K562 (cell line): ENCODE measurements at regions not wholly inside any gene's neighbourhood (a gene's known extent, or its start where the extent isn't known, plus 50 kb on each side); places are given as distances from the start of the nearest gene placed in this dataset.
A peak's percentile ranks its signal among the peaks of the same experiment; 100 is the strongest.

ENCODE experiments used
- ATAC-seq: fragments of 200-7000 bp; cut with Tn5 transposase; 3 replicates; pipeline ENCODE4 v1.9.1; 2020; ENCODE audit warnings: moderate library complexity
- BruUV-seq: library from RNA; stranded (reverse); fragments of 400-500 nt; replicated peaks from 2 replicates; lab custom pipeline; 2021; lab: Mats Ljungman, UMichigan
- CTCF ChIA-PET: fragments of 300-600 bp; formaldehyde crosslinking; extraction: SDS; loops from one replicate; lab custom pipeline; 2021; ENCODE audit warnings: low intra/inter-chr PET ratio; lab: Yijun Ruan, JAX
- POLR2A ChIA-PET: fragments of 300-600, 350-650 bp; sonication (Branson Sonifier 250); formaldehyde crosslinking; extraction: SDS; loops from one replicate; lab custom pipeline; 2021; ENCODE audit warnings: antibody characterized with exemption, inconsistent platforms; lab: Yijun Ruan, JAX
- DNase-seq, 4 experiments: peaks; one replicate each; pipeline versions ENCODE4 v3.0.0 to v3.0.0-alpha.2; 2011 to 2018; ENCODE audit warnings: low spot score in 3 of 4, mixed read lengths in 3 of 4; ENCODE audit errors: extremely low read depth in 1 of 4
- FAIRE-seq: peaks from 2 replicates; lab custom pipeline; 2011; peaks lifted over from hg19 to GRCh38; lab: Jason Lieb, UNC
- H2AFZ ChIP-seq: 2 replicates; pipeline ENCODE4 v1.6.0; 2011; ENCODE audit warnings: low read depth, low read length, control low read depth, inconsistent platforms
- H3K27ac ChIP-seq: fragments of 200-600 bp; 3 replicates; pipeline ENCODE4 v1.8.0; 2011; ENCODE audit warnings: low read depth, mild to moderate bottlenecking, control low read depth, inconsistent platforms, low read length, moderate library complexity, mixed read lengths; ENCODE audit errors: extremely low read depth
- H3K27me3 ChIP-seq, 2 experiments: fragments of 300-600 bp in 1 of 2; 2 replicates in 1 of 2; 3 replicates in 1 of 2; pipeline versions ENCODE4 v1.6.0 to v1.8.0; 2011; ENCODE audit warnings: inconsistent platforms in 2 of 2, low read length in 2 of 2, mild to moderate bottlenecking in 1 of 2, mixed read lengths in 1 of 2, moderate library complexity in 1 of 2; ENCODE audit not compliant: control insufficient read depth in 2 of 2, insufficient read depth in 2 of 2
- H3K36me3 ChIP-seq: fragments of 300-600 bp; 3 replicates; pipeline ENCODE4 v1.8.0; 2011; ENCODE audit warnings: mild to moderate bottlenecking, low read length, inconsistent platforms; ENCODE audit not compliant: control insufficient read depth, insufficient read depth
- H3K4me1 ChIP-seq, 2 experiments: fragments of 200-600 bp in 1 of 2; replicated peaks in 1 of 2; 2 replicates in 1 of 2; 3 replicates in 1 of 2; pipeline versions ENCODE4 v1.5.1 to v1.8.0; 2011; ENCODE audit warnings: inconsistent platforms in 2 of 2, low read length in 2 of 2, mild to moderate bottlenecking in 1 of 2, mixed read lengths in 1 of 2, moderate library complexity in 1 of 2; ENCODE audit not compliant: control insufficient read depth in 2 of 2, insufficient read depth in 2 of 2
- H3K4me2 ChIP-seq: 2 replicates; pipeline ENCODE4 v1.6.1; 2011; ENCODE audit warnings: low read length, control low read depth, inconsistent platforms, mixed read lengths; ENCODE audit not compliant: insufficient read depth
- H3K4me3 ChIP-seq: fragments of 200-600 bp; sonication (generic), shearing (Covaris generic); 2 replicates; pipeline ENCODE4 v1.5.1; 2016; ENCODE audit warnings: control low read depth, inconsistent platforms
- H3K79me2 ChIP-seq: fragments of 200-600 bp; 3 replicates; pipeline ENCODE4 v1.8.0; 2011; ENCODE audit warnings: low read length, inconsistent platforms; ENCODE audit not compliant: control insufficient read depth, insufficient read depth
- H3K9ac ChIP-seq, 2 experiments: 2 replicates each; pipeline versions ENCODE4 v1.6.0 to v1.6.1; 2011; ENCODE audit warnings: low read depth in 2 of 2, low read length in 2 of 2, control low read depth in 1 of 2, inconsistent platforms in 1 of 2, mild to moderate bottlenecking in 1 of 2, mixed read lengths in 1 of 2; ENCODE audit not compliant: insufficient read depth in 1 of 2
- H3K9me1 ChIP-seq: one replicate; pipeline ENCODE4 v1.6.0; 2011; ENCODE audit warnings: inconsistent platforms, mild to moderate bottlenecking, low read length, moderate library complexity; ENCODE audit not compliant: control insufficient read depth, insufficient read depth
- H3K9me3 ChIP-seq: replicated peaks from 2 replicates; pipeline ENCODE4 v1.5.1; 2011; ENCODE audit warnings: low read depth, low read length, inconsistent platforms; ENCODE audit not compliant: control insufficient read depth, insufficient read depth
- H4K20me1 ChIP-seq: replicated peaks from 2 replicates; pipeline ENCODE4 v1.6.1; 2011; ENCODE audit warnings: low read length, inconsistent platforms, mixed read lengths; ENCODE audit not compliant: control insufficient read depth, insufficient read depth
- CBFA2T2 ChIP-seq: fragments of 450-650 bp; conservative IDR thresholded peaks from 2 replicates; pipeline ENCODE4 v1.6.1; 2017; ENCODE audit warnings: mild to moderate bottlenecking
- HNRNPK ChIP-seq: fragments of 200-400 bp; formaldehyde crosslinking; IDR thresholded peaks from one replicate; pipeline ENCODE4 v1.6.1; 2018; ENCODE audit warnings: mild to moderate bottlenecking, low read depth, low read length; ENCODE audit not compliant: poor library complexity, severe bottlenecking
- PTBP1 ChIP-seq: fragments of 200-400 bp; formaldehyde crosslinking; IDR thresholded peaks from 2 replicates; pipeline ENCODE4 v1.6.1; 2017; ENCODE audit warnings: low read depth, low read length
- RFX1 ChIP-seq: fragments of 450-650 bp; IDR thresholded peaks from 2 replicates; pipeline ENCODE4 v1.6.1; 2016; ENCODE audit warnings: mild to moderate bottlenecking, moderate library complexity
- RFX7 ChIP-seq: fragments of 250-450 bp; sonication (Bioruptor Pico); IDR thresholded peaks from 2 replicates; pipeline ENCODE4 v1.5.1; 2021; ENCODE audit warnings: mild to moderate bottlenecking
- ZBTB11 ChIP-seq, 3 experiments: fragments of 200-800 bp in 1 of 3; fragments of 250-450 bp in 1 of 3; fragments of 450-650 bp in 1 of 3; sonication (Bioruptor Pico) in 1 of 3; sonication (Bioruptor generic) in 1 of 3; formaldehyde crosslinking in 1 of 3; IDR thresholded peaks; 2 replicates each; pipeline versions ENCODE4 v1.6.1 to v1.8.0; 2016 to 2022; ENCODE audit warnings: mild to moderate bottlenecking in 2 of 3, missing genetic modification characterization in 2 of 3, missing compliant biosample characterization in 1 of 3, moderate library complexity in 1 of 3
- ZNF12 ChIP-seq: sonication (generic); formaldehyde crosslinking; IDR thresholded peaks from 2 replicates; pipeline ENCODE4 v1.4.0; 2020; ENCODE audit warnings: mild to moderate bottlenecking, missing genetic modification reagents
- ZNF175 ChIP-seq: fragments of 200-800 bp; sonication (Bioruptor generic); IDR thresholded peaks from 2 replicates; pipeline ENCODE4 v1.6.1; 2016; ENCODE audit warnings: low read depth, mild to moderate bottlenecking, missing genetic modification characterization, missing compliant biosample characterization
- WGBS: fragments of 100-300 bp; shearing (Covaris generic); methylation state at CpG from one replicate; pipeline ENCODE4 v1.1.6; 2016; ENCODE audit warnings: low coverage, mixed read lengths; ENCODE audit not compliant: insufficient coverage; ENCODE audit errors: missing lambda C conversion rate; 5-methylcytosine and 5-hydroxymethylcytosine counted together
- in situ Hi-C: fragments of 300-500 bp; cut with MboI; formaldehyde crosslinking; loops from 4 replicates; pipeline ENCODE4 v1.15.0; 2018; ENCODE audit warnings: inconsistent platforms, mixed read lengths
- intact Hi-C: fragments of 100-400 bp; cut with micrococcal nuclease; formaldehyde crosslinking; loops from 2 replicates; pipeline ENCODE4 v1.14.2; 2022
- TF ChIP-seq, protein P1 (sequence below): IDR thresholded peaks from 2 replicates; pipeline ENCODE4 v1.6.1; 2016; ENCODE audit warnings: missing genetic modification characterization, missing compliant biosample characterization

- no peak for TF ChIP-seq ZBTB11 (CRISPR knock-in tag; IDR thresholded peaks at IDR 0.05)
- no peak for TF ChIP-seq CBFA2T2
- no peak for TF ChIP-seq PTBP1
- no peak for TF ChIP-seq ZNF12
- TF ChIP-seq RFX7 = no peak
These were observed 123.5 kb upstream of the SLCO6A1 start (continued) for GRCh38 chr5:102622262-102622661.

GRCh38 chr5:102623329-102624065 lies 124.7 kb upstream of the SLCO6A1 start:
- in situ Hi-C loops (no loop called here), intact Hi-C loops (no loop called here)
- no peak for FAIRE-seq
- ChIA-PET POLR2A (no interaction called here), CTCF (no interaction called here)
- TF ChIP-seq ZNF175 (CRISPR knock-in tag) (no peak), HNRNPK (no peak), RFX1 (peak; percentile 68)
- TF ChIP-seq, protein P1, sequence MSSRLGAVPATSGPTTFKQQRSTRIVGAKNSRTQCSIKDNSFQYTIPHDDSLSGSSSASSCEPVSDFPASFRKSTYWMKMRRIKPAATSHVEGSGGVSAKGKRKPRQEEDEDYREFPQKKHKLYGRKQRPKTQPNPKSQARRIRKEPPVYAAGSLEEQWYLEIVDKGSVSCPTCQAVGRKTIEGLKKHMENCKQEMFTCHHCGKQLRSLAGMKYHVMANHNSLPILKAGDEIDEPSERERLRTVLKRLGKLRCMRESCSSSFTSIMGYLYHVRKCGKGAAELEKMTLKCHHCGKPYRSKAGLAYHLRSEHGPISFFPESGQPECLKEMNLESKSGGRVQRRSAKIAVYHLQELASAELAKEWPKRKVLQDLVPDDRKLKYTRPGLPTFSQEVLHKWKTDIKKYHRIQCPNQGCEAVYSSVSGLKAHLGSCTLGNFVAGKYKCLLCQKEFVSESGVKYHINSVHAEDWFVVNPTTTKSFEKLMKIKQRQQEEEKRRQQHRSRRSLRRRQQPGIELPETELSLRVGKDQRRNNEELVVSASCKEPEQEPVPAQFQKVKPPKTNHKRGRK = no peak
- Histone ChIP-seq H3K4me2 (no peak overlapping the region), H3K9ac (no peak overlapping the region), H2AFZ (no peak overlapping the region), H3K4me1 (no peaks in the 10 kb centered on the region), H3K27ac (no peak overlapping the region), H3K9me1 (no peaks in the 10 kb centered on the region), H3K36me3 (no peaks in the 10 kb centered on the region), H4K20me1 (no peaks in the 10 kb centered on the region), H3K79me2 (no peaks in the 10 kb centered on the region), H3K4me3 (no peak overlapping the region), H3K27me3 (no peaks in the 10 kb centered on the region), H3K9me3 (no peaks in the 10 kb centered on the region)
- no peak for DNase-seq
- BruUV-seq = no TSS peak
- ATAC-seq = no peak
- 7% methylated on average over 4 of the region's 4 CpGs for WGBS
